ENCODE measurements at regions not wholly inside any gene's neighbourhood (a gene's known extent, or its start where the extent isn't known, plus 50 kb on each side); places are given as distances from the start of the nearest gene placed in this dataset.

DNA sequence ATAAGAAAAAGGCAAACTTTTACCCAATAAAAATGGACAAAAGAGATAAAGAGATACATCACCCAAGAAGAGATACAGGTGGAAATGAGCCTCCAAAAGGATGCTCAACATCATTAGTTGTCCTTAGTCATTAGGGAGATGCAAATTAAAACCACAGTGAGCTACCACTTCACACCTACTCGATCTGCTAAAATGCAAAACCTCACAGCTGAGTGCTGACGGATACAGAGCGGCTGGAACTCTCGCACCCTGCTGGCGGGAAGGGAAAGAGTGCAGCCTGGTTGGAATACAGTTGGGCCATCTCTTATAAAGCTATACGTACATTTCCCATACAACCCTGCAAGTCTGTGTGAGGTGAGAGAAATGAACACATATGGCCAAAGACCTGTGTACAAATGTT, 78.5 kb upstream of the PRR20G start:
- no peaks in the 10 kb centered on the region for H3K4me1 Mint-ChIP-seq
- no peak overlapping the region for H3K27ac Mint-ChIP-seq
- H3K4me3 Mint-ChIP-seq, result no peak overlapping the region
- no peaks in the 10 kb centered on the region for H3K9me3 Mint-ChIP-seq
- peaks cover 31% of the 10 kb centered on the region for H3K27me3 Mint-ChIP-seq
- no peak for DNase-seq
- no peaks in the 10 kb centered on the region for H3K36me3 Mint-ChIP-seq

DNA sequence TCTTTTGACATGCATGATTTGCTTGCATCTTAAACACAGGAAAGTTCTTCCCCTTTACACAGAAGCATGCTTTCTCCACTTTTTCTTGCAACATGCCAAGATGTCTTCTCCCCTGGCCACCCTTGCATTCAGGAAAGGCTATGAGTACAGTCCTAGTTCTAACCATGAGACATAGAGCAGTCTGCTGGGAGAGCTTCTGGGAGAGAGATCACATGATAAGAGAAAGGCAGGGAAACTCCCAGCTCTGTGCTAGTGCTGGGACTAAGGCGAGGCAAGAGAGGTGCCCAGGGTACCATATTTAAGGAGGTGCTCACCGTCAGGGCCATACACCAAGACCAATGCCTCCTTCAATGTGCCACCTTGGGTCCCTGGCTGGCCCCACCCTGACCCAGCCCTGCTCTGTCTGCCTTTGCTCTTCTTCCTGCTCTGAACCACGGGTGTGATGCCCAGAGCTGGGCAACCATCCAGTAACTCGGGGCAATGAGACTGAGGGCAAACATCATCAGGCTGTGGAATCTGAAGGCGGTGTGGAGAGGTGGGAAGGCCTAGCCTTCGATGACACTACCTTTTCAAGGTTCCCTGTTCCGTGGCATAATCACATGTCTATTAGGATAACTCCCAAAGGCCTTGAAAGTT, 77.4 kb upstream of the PRR20G start:
- Mint-ChIP-seq H3K27me3 (peaks cover 28% of the 10 kb centered on the region), H3K27ac (no peak overlapping the region), H3K36me3 (no peaks in the 10 kb centered on the region), H3K4me1 (no peaks in the 10 kb centered on the region), H3K9me3 (no peaks in the 10 kb centered on the region), H3K4me3 (no peak overlapping the region)
- DNase-seq, result no peak

DNA sequence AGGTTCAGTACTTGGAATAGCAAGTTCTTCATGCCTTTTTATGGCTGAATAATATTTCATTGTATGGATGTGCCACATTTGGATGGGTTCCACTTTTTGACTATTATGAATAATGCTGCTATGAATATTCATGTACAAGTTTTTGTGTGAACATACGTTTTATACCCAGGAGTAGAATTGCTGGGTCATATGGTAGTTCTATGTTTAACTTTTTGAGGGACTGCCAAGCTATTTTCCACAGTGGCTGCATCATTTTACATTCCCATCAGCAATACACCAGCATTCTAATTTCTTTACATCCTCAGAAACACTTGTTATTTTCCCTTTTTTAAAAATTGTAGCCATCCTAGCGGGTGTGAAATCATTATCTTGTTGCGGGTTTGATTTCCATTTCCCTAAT, 76.0 kb upstream of the PRR20G start:
- peaks cover 26% of the 10 kb centered on the region for H3K27me3 Mint-ChIP-seq
- DNase-seq, result no peak
- H3K4me3 Mint-ChIP-seq, result no peak overlapping the region
- H3K4me1 Mint-ChIP-seq, result no peaks in the 10 kb centered on the region
- no peaks in the 10 kb centered on the region for H3K36me3 Mint-ChIP-seq
- no peak overlapping the region for H3K27ac Mint-ChIP-seq
- H3K9me3 Mint-ChIP-seq, result no peaks in the 10 kb centered on the region

DNA sequence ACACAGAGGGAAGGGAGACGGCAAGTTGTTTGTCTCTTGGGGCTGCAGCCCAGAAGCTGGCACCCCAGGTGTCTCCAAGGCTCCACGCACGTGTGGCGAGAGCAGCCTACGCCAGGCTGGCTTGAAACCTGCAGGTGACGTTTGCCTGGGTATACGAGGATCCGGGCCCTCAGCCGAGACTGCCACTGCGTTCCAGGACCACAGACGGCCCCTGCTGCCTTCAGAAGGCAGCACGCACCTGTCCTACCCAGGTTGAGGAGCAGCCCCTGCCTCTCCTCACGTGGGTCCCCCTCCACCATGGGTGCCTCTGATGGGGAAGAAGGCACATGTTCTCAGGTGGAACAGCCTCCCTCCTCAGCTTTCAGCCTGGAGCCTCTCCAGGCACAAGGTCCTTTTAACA, 75.3 kb upstream of the PRR20G start:
- Mint-ChIP-seq H3K27me3 (peaks cover 25% of the 10 kb centered on the region), H3K36me3 (no peaks in the 10 kb centered on the region)
- DNase-seq, result no peak

DNA sequence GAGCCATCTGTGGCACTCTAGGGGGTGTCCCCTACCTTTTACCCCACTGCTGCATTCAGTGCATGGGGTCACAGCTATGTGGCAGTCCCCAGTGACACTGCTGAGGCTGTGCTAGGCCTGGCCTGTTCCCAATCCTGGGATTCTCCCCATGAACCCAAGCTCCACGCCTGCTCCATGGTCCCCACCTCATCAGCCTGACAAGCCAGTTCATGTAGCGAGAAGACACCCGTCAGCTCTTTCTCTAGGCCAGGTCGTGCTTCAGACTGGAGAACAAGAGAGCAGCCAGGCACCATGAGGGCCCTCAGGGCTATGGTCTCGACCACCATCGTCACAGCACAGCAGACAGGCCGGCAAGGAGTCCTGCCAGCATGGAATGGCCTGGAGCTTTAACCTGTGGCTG, 72.8 kb upstream of the PRR20G start:
- DNase-seq, result no peak
- no peak overlapping the region for H3K4me3 Mint-ChIP-seq
- peaks cover 2% of the 10 kb centered on the region for H3K36me3 Mint-ChIP-seq
- H3K9me3 Mint-ChIP-seq, result peaks cover 12% of the 10 kb centered on the region
- H3K4me1 Mint-ChIP-seq, result no peaks in the 10 kb centered on the region
- no peak overlapping the region for H3K27ac Mint-ChIP-seq
- peaks cover 9% of the 10 kb centered on the region for H3K27me3 Mint-ChIP-seq

More for the DNA sequence above, 75.3 kb upstream of the PRR20G start:
- Mint-ChIP-seq H3K4me3 (no peak overlapping the region), H3K27ac (no peak overlapping the region), H3K4me1 (no peaks in the 10 kb centered on the region), H3K9me3 (no peaks in the 10 kb centered on the region)

DNA sequence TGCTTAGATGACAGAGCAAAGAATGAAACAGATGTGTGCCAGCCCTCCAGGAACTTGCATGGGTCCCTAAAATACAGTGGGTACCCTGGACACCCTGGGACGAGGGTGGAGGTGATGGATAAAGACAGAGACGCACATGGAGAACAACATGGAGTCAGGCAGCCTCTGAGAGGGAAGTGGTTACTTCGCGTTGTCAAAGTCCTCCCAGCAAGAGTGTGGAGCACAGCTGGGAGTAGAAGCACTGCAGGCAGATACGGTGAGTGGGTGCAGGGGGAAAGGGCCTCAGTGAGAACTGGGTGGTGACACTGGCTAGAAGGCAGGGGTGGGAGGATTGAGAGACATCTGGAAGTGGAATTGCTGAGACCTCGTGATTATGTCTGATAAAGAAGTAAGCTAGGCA, 70.8 kb upstream of the PRR20G start:
- no peak for DNase-seq
- Mint-ChIP-seq H3K4me3 (no peak overlapping the region), H3K4me1 (no peaks in the 10 kb centered on the region), H3K36me3 (peaks cover 2% of the 10 kb centered on the region), H3K27ac (no peak overlapping the region), H3K9me3 (peaks cover 15% of the 10 kb centered on the region), H3K27me3 (peaks cover 3% of the 10 kb centered on the region)

DNA sequence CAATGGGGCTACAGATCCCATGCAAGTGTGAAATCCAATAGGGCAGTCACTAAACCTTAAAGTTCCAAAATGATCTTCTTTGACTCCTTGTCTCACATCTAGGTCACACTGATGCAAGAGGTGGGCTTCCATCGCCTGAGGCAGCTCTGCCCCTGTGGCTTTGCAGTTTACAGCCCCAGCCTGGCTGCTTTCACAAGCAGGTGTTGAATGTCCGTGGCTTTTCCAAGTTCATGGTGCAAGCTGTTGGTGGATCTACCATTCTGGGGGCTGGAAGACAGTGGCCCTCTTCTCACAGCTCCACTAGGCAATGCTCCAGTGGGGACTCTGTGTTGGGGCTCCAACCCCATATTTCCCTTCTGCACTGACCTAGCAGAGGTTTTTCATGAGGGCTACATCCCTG, 68.5 kb upstream of the PRR20G start:
- Mint-ChIP-seq H3K27ac (no peak overlapping the region), H3K27me3 (no peaks in the 10 kb centered on the region), H3K4me1 (no peaks in the 10 kb centered on the region), H3K9me3 (peaks cover 15% of the 10 kb centered on the region), H3K36me3 (peaks cover 2% of the 10 kb centered on the region), H3K4me3 (no peak overlapping the region)
- DNase-seq, result no peak

DNA sequence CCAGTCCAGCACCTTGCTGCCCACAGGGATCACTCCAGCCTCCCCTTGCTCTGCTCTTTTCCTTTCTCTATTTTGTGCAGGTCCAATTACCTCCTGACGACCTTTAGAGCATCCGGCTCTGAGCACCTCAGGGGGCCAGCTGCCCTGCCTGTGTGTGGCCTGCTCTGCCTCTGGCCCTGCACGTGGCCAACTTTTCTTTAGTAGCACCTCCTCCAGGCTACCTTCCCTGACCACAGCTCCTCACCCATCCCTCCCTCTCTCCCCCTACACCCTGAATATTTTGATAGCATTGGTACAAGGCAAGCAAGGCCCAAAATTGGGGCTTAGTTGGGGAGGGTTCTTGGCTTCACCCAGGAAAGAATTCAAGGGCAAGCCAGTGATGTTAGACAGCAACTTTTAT, 66.9 kb upstream of the PRR20G start:
- no peak overlapping the region for H3K27ac Mint-ChIP-seq
- no peak for DNase-seq
- peaks cover 5% of the 10 kb centered on the region for H3K27me3 Mint-ChIP-seq
- no peaks in the 10 kb centered on the region for H3K4me1 Mint-ChIP-seq
- H3K36me3 Mint-ChIP-seq, result peaks cover 2% of the 10 kb centered on the region
- H3K4me3 Mint-ChIP-seq, result no peak overlapping the region
- peaks cover 15% of the 10 kb centered on the region for H3K9me3 Mint-ChIP-seq

DNA sequence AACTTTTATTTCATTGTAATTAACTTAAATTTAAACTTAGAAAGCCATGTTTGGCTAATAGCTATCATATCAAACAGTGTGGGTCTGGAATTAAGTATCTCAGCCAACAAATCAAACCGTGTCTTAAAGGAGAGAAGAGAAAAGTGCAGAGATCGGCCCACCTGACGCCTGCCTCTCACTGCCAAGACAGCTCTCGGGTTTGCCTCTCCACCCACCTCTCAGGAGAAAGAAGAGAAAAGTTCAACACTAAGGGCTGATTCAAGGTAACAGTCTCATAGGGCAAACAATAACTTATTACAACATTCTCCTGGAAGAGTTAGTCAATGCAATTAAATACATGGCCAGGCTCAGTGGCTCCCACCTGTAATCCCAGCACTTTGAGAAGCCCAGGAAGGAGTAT, 64.8 kb upstream of the PRR20G start:
- Mint-ChIP-seq H3K9me3 (peaks cover 15% of the 10 kb centered on the region), H3K27me3 (peaks cover 13% of the 10 kb centered on the region), H3K36me3 (peaks cover 2% of the 10 kb centered on the region), H3K27ac (no peak overlapping the region), H3K4me3 (no peak overlapping the region), H3K4me1 (no peaks in the 10 kb centered on the region)
- no peak for DNase-seq

DNA sequence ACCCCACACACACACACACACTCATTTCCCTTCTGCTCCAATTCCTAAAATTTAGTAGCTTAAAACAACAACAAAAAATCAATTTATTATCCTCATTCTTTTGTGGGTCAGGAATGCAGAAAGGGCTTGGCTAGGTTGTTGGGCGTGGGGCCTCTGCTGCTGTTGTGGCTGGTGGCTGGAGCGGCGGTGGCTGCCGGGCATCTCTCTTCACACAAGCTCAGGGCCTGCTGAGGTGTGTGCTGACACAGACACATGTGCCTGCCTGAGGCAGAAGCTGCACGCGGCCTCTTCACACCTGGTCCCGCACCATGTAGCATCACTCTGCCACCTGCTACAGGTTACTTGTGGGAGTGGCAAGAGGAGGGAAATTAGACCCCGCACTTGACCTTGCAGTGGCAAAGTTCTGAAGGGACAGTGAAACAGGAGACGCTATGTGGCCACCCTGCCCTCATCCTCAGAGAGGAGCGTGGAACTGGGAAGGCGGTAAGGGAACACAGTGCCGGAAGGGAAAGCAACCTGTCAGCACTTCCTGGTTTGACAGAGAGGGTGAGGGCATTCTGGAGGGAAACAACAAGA, 64.0 kb upstream of the PRR20G start:
- Mint-ChIP-seq H3K27me3 (peaks cover 16% of the 10 kb centered on the region), H3K4me1 (no peaks in the 10 kb centered on the region), H3K4me3 (no peak overlapping the region), H3K27ac (no peak overlapping the region), H3K36me3 (no peaks in the 10 kb centered on the region), H3K9me3 (peaks cover 11% of the 10 kb centered on the region)
- no peak for DNase-seq

DNA sequence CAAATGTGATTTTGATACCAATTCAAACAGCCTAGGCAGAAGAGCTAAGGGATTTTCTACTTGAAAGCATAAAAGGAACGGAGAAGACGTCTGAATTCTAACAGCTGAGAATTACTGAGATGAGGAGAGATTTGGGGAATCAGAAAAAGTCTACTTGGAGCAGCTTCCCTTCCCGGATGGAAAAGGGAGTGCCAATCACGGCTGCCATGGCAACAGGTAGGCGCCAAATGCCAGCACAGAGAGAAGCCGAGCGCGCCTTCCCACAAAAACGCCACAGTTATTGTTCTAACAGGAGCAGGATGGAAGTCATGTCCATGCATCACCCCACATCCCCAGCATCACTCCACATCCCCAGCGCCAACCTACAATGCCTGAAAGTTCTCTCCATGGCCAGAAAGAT, 63.5 kb upstream of the PRR20G start:
- H3K9me3 Mint-ChIP-seq, result peaks cover 10% of the 10 kb centered on the region
- peaks cover 16% of the 10 kb centered on the region for H3K27me3 Mint-ChIP-seq
- H3K27ac Mint-ChIP-seq, result no peak overlapping the region
- no peak overlapping the region for H3K4me3 Mint-ChIP-seq
- no peaks in the 10 kb centered on the region for H3K4me1 Mint-ChIP-seq
- H3K36me3 Mint-ChIP-seq, result no peaks in the 10 kb centered on the region
- DNase-seq, result no peak

DNA sequence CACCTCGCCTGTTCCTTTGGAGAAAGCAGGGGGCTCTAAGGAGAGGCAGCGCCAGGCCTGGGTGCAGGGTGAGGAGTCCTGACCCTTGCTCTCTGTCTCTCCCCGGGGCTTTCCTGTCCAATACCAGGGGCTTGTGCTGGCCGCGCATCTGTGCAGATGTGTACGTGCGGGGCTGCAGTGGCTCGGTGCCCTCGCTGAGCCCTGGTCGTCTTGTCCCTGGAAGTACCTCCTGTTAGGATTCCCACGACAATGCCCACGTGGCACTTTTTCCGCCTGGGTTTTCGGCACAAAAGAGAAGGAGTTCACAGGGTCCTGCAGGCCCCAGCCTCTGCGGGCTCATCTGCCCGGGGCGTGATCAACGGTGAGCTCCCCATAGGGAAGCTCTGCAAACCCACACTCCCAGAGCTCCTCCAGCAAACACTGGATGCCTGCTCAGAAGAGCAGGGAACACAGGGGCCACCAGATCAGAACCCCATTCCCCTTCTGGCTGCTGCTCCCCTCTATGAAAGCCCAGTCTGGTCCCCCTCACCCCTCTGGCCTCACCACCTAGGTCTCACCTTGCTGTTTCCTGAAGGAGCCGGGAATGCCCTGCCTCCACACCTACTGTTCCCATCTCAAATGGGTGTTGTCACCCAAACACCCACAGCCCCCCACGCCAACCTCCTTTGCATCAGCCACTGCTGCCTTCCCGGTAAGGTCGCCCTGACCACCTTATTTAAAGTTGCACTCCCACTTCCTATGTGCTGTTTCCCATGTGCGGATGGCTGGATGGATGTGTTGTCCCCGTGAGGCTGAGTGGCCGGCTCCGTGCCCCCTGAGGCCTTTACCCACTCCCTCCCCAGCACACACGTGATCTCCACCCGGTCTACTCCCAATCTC, 62.6 kb upstream of the PRR20G start:
- H3K9me3 Mint-ChIP-seq, result peaks cover 3% of the 10 kb centered on the region
- DNase-seq, result no peak
- H3K36me3 Mint-ChIP-seq, result no peaks in the 10 kb centered on the region
- no peak overlapping the region for H3K27ac Mint-ChIP-seq
- peaks cover 21% of the 10 kb centered on the region for H3K27me3 Mint-ChIP-seq
- no peak overlapping the region for H3K4me3 Mint-ChIP-seq
- no peaks in the 10 kb centered on the region for H3K4me1 Mint-ChIP-seq

DNA sequence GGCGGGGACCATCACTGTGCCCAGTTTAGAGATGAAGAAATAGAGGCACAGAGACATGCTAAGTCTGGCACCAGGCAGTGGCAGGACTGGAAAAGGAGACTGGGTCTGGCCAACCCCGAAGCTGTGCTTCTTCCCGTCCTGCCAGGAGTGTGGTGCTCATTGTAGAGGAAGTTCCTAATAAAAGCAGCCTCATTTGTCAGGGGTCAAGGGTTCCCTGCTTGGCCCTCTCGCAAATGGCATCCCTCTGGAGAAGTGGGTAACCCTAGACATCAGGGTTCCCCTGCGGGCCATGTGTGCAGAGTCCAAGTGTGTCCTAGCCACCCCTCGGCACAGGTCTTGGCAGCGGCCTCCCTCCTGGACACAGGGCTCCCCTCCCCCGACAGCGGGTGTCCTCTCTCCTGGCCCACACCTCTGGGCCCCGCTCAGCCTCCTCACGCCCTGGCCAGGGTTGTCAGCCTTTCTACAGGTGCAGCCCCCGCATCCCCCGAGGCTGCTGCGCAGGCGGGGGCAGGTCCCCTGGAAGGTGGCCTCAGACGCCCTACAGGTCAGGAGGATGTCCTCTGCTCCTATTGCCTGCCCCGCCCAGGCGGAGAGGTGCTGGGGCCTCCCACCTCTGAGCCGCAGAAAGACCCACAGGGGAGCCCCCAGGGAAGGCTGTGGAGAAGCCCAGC, 61.8 kb upstream of the PRR20G start:
- Mint-ChIP-seq H3K4me1 (no peaks in the 10 kb centered on the region), H3K36me3 (no peaks in the 10 kb centered on the region), H3K4me3 (no peak overlapping the region), H3K27ac (no peak overlapping the region), H3K9me3 (peaks cover 2% of the 10 kb centered on the region), H3K27me3 (peaks cover 21% of the 10 kb centered on the region)
- DNase-seq, result no peak

DNA sequence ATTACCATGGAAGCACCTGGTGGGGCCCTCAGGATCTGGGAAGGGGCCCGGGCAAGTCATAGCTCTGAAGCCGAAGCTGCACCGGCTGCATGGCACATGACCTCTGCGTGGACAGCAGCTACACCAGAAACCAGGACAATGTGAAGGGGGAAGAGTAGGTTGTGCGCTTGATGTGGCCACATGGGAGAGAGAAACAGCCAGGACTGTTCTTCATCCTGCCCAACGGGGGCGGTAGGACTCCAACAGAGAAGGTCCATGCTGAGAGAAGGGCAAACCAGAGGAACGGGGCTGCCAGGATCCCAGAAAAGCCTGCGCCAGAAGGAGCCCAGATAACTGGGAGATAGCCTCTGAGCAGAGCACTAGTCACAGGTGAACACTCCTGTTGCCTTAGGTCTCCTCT, 54.9 kb upstream of the PRR20G start:
- no peaks in the 10 kb centered on the region for H3K4me1 Mint-ChIP-seq

More for the DNA sequence above, 54.9 kb upstream of the PRR20G start:
- H3K27ac Mint-ChIP-seq, result no peak overlapping the region
- H3K36me3 Mint-ChIP-seq, result no peaks in the 10 kb centered on the region
- DNase-seq, result no peak
- peaks cover 4% of the 10 kb centered on the region for H3K9me3 Mint-ChIP-seq
- H3K4me3 Mint-ChIP-seq, result no peak overlapping the region
- peaks cover 34% of the 10 kb centered on the region for H3K27me3 Mint-ChIP-seq

Data from activated naive CD8-positive, alpha-beta T cell treated with anti-CD3 and anti-CD28 coated beads for 36 hours (primary cell).